GM10266 (cell line): ENCODE measurements at regions not wholly inside any gene's neighbourhood (a gene's known extent, or its start where the extent isn't known, plus 50 kb on each side); places are given as distances from the start of the nearest gene placed in this dataset.
A peak's percentile ranks its signal among the peaks of the same experiment; 100 is the strongest.
"Not testable (repeated sequence)": the region's sequence is repeated elsewhere in the genome, so short reads cannot be mapped to it uniquely, and the experiment has no call there.

Experiments used
- DNase-seq: peaks from one replicate; pipeline ENCODE4 v3.0.0; 2012; ENCODE audit errors: extremely low spot score
- TF ChIP-seq, protein P1 (sequence below): IDR thresholded peaks from 2 replicates; pipeline ENCODE4 v1.5.1; 2012; ENCODE audit warnings: mild to moderate bottlenecking, low read depth; ENCODE audit not compliant: control insufficient read depth, insufficient read depth; ENCODE audit errors: missing control alignments

- TF ChIP-seq, protein P1, sequence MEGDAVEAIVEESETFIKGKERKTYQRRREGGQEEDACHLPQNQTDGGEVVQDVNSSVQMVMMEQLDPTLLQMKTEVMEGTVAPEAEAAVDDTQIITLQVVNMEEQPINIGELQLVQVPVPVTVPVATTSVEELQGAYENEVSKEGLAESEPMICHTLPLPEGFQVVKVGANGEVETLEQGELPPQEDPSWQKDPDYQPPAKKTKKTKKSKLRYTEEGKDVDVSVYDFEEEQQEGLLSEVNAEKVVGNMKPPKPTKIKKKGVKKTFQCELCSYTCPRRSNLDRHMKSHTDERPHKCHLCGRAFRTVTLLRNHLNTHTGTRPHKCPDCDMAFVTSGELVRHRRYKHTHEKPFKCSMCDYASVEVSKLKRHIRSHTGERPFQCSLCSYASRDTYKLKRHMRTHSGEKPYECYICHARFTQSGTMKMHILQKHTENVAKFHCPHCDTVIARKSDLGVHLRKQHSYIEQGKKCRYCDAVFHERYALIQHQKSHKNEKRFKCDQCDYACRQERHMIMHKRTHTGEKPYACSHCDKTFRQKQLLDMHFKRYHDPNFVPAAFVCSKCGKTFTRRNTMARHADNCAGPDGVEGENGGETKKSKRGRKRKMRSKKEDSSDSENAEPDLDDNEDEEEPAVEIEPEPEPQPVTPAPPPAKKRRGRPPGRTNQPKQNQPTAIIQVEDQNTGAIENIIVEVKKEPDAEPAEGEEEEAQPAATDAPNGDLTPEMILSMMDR: no peak
- no peak for DNase-seq
Measured at GRCh38 chr20:41735949-41736348, 117.8 kb upstream of the CHD6 start.

DNA sequence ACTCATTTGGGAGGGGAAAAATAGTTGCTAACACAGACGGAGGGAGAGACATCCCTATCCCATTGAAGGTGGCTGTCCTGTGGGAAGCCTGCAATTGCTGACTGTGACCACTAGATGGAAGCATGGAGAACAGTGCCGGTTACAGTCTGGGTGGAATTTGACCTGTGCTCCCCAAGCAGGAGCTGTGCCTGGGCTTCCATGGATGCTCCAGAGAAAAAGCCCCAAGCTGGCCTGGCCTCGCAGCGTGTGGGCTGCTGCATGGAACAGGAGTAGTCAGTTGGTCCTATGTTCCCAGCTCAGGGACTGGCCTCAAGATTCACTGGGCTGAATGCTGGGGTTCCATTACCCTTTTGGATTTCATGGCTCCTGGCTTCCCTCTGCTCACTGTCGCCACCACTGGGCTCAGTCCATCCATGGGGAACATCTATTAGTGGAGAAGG is 116.3 kb upstream of the CHD6 start:
- DNase-seq: peak; percentile 56
- TF ChIP-seq, protein P1: peak; percentile 92

GRCh38 chr20:41733151-41733550 is 115.0 kb upstream of the CHD6 start:
- DNase-seq: no peak
- TF ChIP-seq, protein P1: no peak

- not testable (repeated sequence) for DNase-seq
Measured at GRCh38 chr20:41731198-41731597, 113.0 kb upstream of the CHD6 start.

DNA sequence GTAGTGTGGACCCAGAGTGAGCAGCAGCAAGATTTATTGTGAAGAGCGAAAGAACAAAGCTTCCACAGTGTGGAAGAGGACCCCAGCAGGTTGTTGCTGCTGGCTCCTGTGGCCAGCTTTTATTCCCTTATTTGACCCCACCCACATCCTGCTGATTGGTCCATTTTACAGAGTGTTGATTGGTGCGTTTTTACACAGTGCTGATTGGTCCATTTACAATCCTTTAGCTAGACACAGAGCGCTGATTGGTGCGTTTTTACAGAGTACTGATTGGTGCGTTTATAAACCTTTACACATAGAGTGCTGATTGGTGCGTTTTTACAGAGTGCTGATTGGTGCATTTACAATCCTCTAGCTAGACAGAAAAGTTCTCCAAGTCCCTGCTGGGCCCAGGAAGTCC is 109.5 kb upstream of the CHD6 start:
- not testable (repeated sequence) for DNase-seq

DNA sequence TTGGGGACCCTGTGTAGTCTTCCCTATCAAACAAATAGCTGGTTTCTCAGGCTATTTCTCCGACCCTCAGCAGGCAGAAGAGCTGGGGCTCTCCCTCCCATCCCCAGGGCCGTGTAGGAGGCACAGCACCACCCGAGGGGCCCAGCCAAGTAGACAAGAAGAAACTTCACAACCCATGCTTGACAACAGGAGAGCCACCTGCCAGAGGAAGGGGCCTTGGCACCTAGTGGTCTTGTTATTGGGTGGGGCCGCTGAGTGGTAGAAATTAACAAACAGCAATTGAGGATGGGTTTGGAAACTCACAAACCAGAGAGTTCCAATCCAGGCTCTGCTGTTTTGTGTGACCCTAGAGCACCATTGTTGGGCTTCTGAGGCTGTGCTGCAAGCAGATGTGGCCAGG is 108.5 kb upstream of the CHD6 start:
- TF ChIP-seq, protein P1: no peak

DNA sequence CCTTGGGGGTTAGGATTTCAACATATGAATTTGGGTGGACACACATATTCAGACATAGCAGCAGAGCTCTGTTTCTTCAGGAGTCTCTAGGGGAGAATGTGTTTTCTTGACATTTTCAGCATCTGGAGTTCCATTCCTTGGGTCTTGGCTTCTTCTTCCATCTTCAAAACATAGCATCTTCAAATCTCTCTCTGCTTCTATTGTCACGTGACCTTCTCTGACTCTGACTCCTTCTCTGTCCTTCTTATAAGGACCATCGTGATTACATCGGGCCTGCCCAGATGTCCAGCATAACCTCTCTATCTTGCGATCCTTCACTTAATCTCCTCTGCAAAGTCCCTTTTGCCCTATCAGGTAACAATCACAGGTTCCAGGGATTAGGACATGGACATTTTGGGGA is 101.0 kb upstream of the CHD6 start:
- TF ChIP-seq, protein P1: no peak
- DNase-seq: no peak

More for the DNA sequence above, 108.5 kb upstream of the CHD6 start:
- no peak for DNase-seq

DNA sequence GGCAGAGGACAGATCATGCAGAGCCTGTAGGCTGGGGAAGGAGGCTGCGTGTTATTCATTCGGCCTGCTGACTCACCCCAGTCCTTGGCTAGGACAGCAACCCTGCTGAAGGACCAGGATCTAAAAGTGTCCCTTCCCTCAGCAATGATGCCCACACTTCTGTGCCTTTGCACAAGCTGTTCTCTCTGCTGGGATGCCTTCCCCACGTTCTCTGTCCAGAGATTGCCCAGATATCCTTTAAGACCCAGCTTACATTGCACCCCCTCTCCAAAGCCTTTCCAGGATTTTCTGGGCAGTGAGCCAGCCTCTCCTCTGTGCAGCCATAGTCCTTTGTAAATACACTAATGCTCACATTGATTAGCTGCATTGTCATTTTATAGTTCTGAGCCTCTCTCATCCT is 99.3 kb upstream of the CHD6 start:
- DNase-seq: no peak
- TF ChIP-seq, protein P1: no peak
